ENCODE measurements at regions not wholly inside any gene's neighbourhood (a gene's known extent, or its start where the extent isn't known, plus 50 kb on each side); places are given as distances from the start of the nearest gene placed in this dataset.
A peak's percentile ranks its signal among the peaks of the same experiment; 100 is the strongest.
"Not testable (repeated sequence)": the region's sequence is repeated elsewhere in the genome, so short reads cannot be mapped to it uniquely, and the experiment has no call there.

- DNase-seq = peak; percentile 6
These were observed 188.7 kb downstream of the UBE3A start for GRCh38 chr15:25250011-25250596.

GRCh38 chr15:25250906-25251622, 187.8 kb downstream of the UBE3A start:
- DNase-seq = peak; percentile 8

DNA sequence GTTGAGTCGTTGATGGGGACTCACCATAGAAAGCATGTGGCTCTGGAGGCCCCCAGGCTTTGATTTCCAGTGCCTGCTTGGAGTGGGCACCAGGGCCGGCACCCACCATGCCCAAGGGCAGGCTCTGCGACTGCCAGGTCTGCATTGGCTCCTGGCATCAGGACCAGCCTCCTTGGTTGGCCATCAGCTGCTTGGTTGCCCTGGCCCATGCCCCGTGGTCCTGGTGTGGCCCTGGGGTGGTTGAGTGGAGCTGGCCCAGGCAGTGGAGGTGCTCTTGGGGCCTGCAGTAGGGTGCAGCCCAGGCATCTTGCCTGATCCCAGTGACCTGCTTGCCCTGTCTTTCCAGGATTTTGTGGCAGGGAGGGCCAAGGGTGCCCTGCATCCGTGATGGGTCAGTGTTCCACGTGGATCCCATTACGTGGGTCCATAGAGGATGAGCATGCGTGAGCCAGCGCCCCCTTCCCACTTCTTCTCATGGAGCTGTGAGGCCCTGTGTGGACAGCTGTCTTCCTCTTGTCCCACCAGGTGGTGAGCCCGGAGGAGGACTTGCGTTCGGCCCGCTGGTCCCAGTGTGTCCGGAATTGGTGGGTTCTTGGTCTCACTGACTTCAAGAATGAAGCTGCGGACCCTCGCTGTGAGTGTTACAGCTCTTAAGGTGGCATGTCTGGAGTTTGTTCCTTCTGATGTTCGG, 187.0 kb downstream of the UBE3A start:
- no peak for DNase-seq

DNA sequence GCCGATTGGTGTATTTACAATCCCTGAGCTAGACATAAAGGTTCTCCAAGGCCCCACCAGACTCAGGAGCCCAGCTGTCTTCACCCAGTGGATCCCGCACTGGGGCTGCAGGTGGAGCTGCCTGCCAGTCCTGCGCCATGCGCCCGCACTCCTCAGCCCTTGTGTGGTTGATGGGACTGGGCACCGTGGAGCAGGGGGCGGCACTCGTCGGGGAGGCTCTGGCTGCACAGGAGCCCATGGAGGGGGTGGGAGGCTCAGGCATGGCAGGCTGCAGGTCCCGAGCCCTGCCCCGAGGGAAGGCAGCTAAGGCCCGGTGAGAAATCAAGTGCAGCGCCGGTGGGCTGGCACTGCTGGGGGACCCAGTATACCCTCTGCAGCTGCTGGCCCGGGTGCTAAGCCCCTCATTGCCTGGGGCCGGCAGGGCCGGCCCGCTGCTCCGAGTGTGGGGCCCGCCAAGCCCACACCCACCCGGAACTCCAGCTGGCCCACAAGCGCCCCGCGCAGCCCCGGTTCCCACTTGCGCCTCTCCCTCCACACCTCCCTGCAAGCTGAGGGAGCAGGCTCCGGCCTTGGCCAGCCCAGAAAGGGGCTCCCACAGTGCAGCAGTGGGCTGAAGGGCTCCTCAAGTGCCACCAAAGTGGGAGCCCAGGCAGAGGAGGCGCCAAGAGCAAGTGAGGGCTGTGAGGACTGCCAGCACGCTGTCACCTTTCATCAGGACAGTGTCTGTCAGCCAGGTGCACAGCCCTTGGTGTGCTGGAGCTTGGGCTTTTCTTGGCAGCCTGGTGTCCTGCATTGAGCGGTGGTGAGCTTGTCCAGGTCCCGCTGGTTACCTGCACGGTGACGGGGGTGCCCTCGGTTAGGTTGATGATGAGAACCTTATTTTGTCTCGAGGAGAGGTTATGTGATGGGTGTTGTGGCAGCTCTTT, 185.5 kb downstream of the UBE3A start:
- DNase-seq = not testable (repeated sequence)

DNA sequence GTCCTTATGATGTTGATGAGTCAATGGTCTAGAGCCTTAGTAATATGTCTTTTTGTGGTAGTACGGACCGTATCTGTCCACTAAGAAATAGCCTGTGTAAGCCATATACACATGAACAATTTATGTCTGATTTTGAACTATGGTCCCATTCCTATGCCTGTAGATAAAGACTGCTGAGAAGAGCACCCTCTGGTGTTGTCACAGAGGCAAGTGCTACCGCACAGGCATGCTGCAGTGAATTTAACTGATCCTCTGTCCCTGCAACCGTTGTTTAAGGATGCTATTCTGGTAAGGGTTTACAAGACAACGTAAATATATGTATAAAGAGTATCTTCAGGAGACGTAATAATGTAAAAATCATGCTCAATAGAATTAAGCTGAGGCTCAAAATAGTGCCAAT, 170.7 kb downstream of the UBE3A start:
- no peak for DNase-seq

Data from 8988T (cell line).